HepG2 (cell line): ENCODE measurements at regions not wholly inside any gene's neighbourhood (a gene's known extent, or its start where the extent isn't known, plus 50 kb on each side); places are given as distances from the start of the nearest gene placed in this dataset.
A peak's percentile ranks its signal among the peaks of the same experiment; 100 is the strongest.

ENCODE experiments used
- FOXA3 ChIP-seq: IDR thresholded peaks from 2 replicates; pipeline ENCODE4 v1.6.1; 2016; ENCODE audit warnings: missing genetic modification reagents, missing compliant biosample characterization
- FOXJ3 ChIP-seq: sonication (generic); formaldehyde crosslinking; IDR thresholded peaks from 2 replicates; pipeline ENCODE4 v1.4.0; 2020; ENCODE audit warnings: missing genetic modification reagents, mild to moderate bottlenecking, borderline replicate concordance
- GABPB1 ChIP-seq: IDR thresholded peaks from 2 replicates; pipeline ENCODE4 v1.6.1; 2016; ENCODE audit warnings: mild to moderate bottlenecking, missing genetic modification reagents, moderate library complexity, missing compliant biosample characterization
- HMGA1 ChIP-seq: sonication (generic); formaldehyde crosslinking; conservative IDR thresholded peaks from 2 replicates; pipeline ENCODE4 v1.4.0; 2020; ENCODE audit warnings: missing genetic modification reagents
- HNRNPH1 ChIP-seq: fragments of 200-400 bp; formaldehyde crosslinking; optimal IDR thresholded peaks from 2 replicates; pipeline ENCODE3; 2017; ENCODE audit warnings: mild to moderate bottlenecking, low read depth, low read length
- HNRNPK ChIP-seq: fragments of 200-400 bp; formaldehyde crosslinking; IDR thresholded peaks from 2 replicates; pipeline ENCODE4 v1.6.1; 2018; ENCODE audit warnings: low read length, low read depth, moderate library complexity, mild to moderate bottlenecking; ENCODE audit not compliant: poor library complexity, severe bottlenecking
- IRF2 ChIP-seq: IDR thresholded peaks from 2 replicates; pipeline ENCODE4 v1.6.1; 2018; ENCODE audit warnings: missing genetic modification reagents, missing compliant biosample characterization
- MIER3 ChIP-seq: IDR thresholded peaks from 2 replicates; pipeline ENCODE4 v1.6.1; 2016; ENCODE audit warnings: missing compliant biosample characterization, borderline replicate concordance
- NFIC ChIP-seq: IDR thresholded peaks from 2 replicates; pipeline ENCODE4 v1.6.1; 2012; ENCODE audit warnings: mild to moderate bottlenecking, low read length, inconsistent platforms
- NFYC ChIP-seq: IDR thresholded peaks from 2 replicates; pipeline ENCODE4 v1.6.1; 2016; ENCODE audit warnings: missing genetic modification reagents, missing compliant biosample characterization
- NR3C1 ChIP-seq: sonication (generic); formaldehyde crosslinking; IDR thresholded peaks from 2 replicates; pipeline ENCODE4 v1.4.0; 2020; ENCODE audit warnings: missing genetic modification reagents
- RAD21 ChIP-seq: fragments of 450-650 bp; formaldehyde crosslinking; IDR thresholded peaks from 2 replicates; pipeline ENCODE4 v1.5.0; 2020; ENCODE audit warnings: mild to moderate bottlenecking
- SETDB1 ChIP-seq: sonication (generic); formaldehyde crosslinking; IDR thresholded peaks from 2 replicates; pipeline ENCODE4 v1.5.1; 2020; ENCODE audit warnings: missing genetic modification reagents, mild to moderate bottlenecking, borderline replicate concordance
- SOX13 ChIP-seq, 3 experiments: fragments of 450-650 bp in 1 of 3; sonication (generic) in 1 of 3; formaldehyde crosslinking in 1 of 3; IDR thresholded peaks in 2 of 3; conservative IDR thresholded peaks in 1 of 3; 2 replicates each; pipeline versions ENCODE4 v1.5.0 to v1.6.1; 2016 to 2020; ENCODE audit warnings: antibody characterized with exemption in 1 of 3, mild to moderate bottlenecking in 1 of 3, missing compliant biosample characterization in 1 of 3, missing genetic modification reagents in 1 of 3, moderate library complexity in 1 of 3
- TOE1 ChIP-seq: sonication (generic); formaldehyde crosslinking; IDR thresholded peaks from 2 replicates; pipeline ENCODE4 v1.4.0; 2020; ENCODE audit warnings: mild to moderate bottlenecking, missing genetic modification reagents
- ZBTB42 ChIP-seq: sonication (generic); formaldehyde crosslinking; IDR thresholded peaks from 2 replicates; pipeline ENCODE4 v1.5.0; 2020; ENCODE audit warnings: mild to moderate bottlenecking, missing genetic modification reagents
- ZNF7 ChIP-seq: IDR thresholded peaks from 2 replicates; pipeline ENCODE4 v1.6.1; 2016; ENCODE audit warnings: missing biosample characterization, missing genetic modification reagents
- TF ChIP-seq, protein P1 (sequence below): sonication (generic); formaldehyde crosslinking; IDR thresholded peaks from 2 replicates; pipeline ENCODE4 v1.4.0; 2020; ENCODE audit warnings: mild to moderate bottlenecking, missing genetic modification reagents
- TF ChIP-seq, protein P2 (sequence below): sonication (generic); formaldehyde crosslinking; IDR thresholded peaks from 2 replicates; pipeline ENCODE4 v1.5.0; 2020; ENCODE audit warnings: mild to moderate bottlenecking, missing genetic modification reagents

DNA sequence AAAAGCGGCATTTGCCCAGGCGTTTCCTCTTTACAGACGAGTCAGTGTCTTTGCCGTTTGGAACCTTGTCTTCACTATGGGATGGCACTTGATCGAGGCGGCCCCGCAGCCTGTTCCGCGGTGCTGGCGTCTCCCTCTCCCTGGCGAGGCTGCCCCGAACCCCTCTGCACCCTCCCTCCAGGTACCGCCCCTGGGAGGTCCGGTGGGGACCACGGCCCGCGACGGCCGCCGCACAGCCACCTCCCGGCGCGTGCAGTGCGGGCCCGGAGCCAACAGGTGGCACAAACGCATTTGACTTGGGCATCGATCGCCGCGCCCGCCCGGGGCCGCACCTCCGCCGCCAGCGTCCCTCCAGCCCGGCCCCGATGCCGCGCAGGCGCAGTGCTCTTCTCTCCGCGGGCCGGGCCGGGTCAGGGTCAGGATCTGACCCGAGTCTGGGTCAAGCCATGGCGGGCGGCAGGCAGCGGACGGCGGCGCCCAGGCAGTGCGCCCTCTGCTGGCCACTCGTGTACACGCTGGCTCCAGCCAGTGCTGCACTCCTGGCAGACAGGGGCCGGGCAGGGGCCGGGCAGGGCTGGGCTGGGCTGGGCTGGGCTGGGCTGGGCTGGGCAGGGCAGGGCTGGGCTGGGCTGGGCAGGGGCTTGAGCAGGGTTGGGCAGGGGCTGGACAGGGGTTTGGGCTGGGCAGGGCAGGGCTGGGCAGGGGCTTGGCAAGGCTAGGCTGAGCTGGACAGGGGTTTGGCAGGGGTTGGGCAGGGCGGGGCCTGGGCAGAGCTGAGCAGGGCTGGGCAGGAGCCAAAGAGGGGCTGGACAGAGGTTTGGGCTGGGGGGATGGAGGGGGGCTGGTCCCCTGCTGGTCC, 155.8 kb upstream of the IRX4 start (continued):
- TF ChIP-seq GABPB1 (CRISPR knock-in tag) (peak; percentile 72; the same call in 1 of the 2 replicates), HNRNPH1 (no peak), SOX13 (IDR thresholded peaks at IDR 0.05) (no peak), SOX13 (CRISPR knock-in tag; conservative IDR thresholded peaks at IDR 0.05 in 1 of 2, IDR thresholded peaks at IDR 0.05 in 1 of 2) (no peak), NFIC (no peak), ZNF7 (no peak), FOXJ3 (no peak), TOE1 (CRISPR knock-in tag) (no peak), NFYC (CRISPR knock-in tag) (no peak), NR3C1 (CRISPR knock-in tag) (no peak), MIER3 (CRISPR knock-in tag) (peak; percentile 22; the same call in 1 of the 2 replicates), IRF2 (CRISPR knock-in tag) (no peak), FOXA3 (CRISPR knock-in tag) (peak; percentile 23; the same call in 1 of the 2 replicates), SETDB1 (CRISPR knock-in tag) (no peak), ZBTB42 (CRISPR knock-in tag) (no peak), HMGA1 (CRISPR knock-in tag) (no peak), HNRNPK (no peak), RAD21 (CRISPR knock-in tag) (peak; percentile 86)
- TF ChIP-seq, protein P1, sequence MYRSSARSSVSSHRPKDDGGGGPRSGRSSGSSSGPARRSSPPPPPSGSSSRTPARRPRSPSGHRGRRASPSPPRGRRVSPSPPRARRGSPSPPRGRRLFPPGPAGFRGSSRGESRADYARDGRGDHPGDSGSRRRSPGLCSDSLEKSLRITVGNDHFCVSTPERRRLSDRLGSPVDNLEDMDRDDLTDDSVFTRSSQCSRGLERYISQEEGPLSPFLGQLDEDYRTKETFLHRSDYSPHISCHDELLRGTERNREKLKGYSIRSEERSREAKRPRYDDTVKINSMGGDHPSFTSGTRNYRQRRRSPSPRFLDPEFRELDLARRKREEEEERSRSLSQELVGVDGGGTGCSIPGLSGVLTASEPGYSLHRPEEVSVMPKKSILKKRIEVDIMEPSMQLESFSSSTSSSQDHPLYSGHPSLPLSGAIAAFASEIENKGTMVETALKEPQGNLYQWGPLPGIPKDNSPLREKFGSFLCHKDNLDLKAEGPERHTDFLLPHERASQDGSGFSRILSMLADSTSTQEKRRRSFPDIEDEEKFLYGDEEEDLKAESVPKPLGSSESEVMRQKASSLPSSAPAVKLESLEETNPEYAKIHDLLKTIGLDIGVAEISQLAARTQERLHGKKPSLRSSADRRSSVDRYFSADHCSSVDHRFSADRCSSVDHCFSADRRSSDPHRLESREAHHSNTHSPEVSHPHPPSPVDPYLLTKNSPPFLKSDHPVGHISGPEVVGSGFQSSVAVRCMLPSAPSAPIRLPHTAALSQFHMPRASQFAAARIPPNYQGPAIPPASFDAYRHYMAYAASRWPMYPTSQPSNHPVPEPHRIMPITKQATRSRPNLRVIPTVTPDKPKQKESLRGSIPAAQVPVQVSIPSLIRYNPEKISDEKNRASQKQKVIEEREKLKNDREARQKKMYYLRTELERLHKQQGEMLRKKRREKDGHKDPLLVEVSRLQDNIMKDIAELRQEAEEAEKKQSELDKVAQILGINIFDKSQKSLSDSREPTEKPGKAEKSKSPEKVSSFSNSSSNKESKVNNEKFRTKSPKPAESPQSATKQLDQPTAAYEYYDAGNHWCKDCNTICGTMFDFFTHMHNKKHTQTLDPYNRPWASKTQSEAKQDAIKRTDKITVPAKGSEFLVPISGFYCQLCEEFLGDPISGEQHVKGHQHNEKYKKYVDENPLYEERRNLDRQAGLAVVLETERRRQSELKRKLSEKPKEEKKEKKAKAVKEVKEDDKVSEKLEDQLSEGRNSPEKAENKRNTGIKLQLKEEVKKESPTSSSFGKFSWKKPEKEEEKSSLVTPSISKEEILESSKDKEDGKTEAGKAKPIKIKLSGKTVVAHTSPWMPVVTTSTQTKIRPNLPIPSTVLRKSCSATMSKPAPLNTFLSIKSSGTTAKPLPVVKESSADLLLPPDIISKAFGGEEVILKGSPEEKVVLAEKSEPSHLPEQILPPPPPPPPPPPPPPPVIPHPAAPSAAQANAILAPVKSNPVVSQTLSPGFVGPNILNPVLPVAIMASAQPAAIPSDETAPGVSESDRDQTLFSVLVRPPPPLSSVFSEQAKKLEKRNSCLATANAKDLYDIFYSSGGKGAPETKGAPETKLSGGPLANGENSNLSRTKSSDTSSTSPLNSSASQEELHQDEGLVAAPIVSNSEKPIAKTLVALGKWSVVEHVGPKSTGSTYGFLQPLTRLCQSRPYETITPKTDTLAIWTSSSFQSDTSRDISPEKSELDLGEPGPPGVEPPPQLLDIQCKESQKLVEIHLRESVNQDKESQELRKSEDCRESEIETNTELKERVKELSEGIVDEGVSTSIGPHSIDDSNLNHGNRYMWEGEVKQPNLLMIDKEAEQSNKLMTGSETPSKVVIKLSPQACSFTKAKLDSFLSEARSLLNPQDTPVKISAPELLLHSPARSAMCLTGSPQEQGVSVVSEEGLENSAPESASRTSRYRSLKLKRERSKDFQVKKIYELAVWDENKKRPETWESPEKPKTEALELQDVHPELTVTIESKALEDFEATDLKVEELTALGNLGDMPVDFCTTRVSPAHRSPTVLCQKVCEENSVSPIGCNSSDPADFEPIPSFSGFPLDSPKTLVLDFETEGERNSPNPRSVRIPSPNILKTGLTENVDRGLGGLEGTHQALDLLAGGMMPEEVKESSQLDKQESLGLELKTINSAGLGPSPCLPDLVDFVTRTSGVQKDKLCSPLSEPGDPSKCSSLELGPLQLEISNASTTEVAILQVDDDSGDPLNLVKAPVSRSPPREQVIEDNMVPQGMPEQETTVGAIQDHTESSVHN (CRISPR knock-in tag), result no peak
- TF ChIP-seq, protein P2, sequence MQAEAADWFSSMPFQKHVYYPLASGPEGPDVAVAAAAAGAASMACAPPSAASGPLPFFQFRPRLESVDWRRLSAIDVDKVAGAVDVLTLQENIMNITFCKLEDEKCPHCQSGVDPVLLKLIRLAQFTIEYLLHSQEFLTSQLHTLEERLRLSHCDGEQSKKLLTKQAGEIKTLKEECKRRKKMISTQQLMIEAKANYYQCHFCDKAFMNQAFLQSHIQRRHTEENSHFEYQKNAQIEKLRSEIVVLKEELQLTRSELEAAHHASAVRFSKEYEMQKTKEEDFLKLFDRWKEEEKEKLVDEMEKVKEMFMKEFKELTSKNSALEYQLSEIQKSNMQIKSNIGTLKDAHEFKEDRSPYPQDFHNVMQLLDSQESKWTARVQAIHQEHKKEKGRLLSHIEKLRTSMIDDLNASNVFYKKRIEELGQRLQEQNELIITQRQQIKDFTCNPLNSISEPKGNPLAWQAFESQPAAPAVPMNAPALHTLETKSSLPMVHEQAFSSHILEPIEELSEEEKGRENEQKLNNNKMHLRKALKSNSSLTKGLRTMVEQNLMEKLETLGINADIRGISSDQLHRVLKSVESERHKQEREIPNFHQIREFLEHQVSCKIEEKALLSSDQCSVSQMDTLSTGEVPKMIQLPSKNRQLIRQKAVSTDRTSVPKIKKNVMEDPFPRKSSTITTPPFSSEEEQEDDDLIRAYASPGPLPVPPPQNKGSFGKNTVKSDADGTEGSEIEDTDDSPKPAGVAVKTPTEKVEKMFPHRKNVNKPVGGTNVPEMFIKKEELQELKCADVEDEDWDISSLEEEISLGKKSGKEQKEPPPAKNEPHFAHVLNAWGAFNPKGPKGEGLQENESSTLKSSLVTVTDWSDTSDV, result no peak
